Stimulated activated naive CD8-positive, alpha-beta T cell treated with anti-CD3 and anti-CD28 coated beads, Interleukin-15, Interleukin-2, amounts not matched to agents 100 U/mL and 50 U/mL, for 24 hours (primary cell): ENCODE measurements at regions not wholly inside any gene's neighbourhood (a gene's known extent, or its start where the extent isn't known, plus 50 kb on each side); places are given as distances from the start of the nearest gene placed in this dataset.
A peak's percentile ranks its signal among the peaks of the same experiment; 100 is the strongest.
"Not testable (repeated sequence)": the region's sequence is repeated elsewhere in the genome, so short reads cannot be mapped to it uniquely, and the experiment has no call there.

Source experiments
- ATAC-seq: fragments of 150-1000 bp; cut with Tn5 transposase; one replicate; pipeline ENCODE4 v1.10.0; 2021
- DNase-seq: peaks from one replicate; pipeline ENCODE4 v3.0.0; 2021

GRCh38 chr9:17846948-17847655 is 268.2 kb downstream of the SH3GL2 start:
- ATAC-seq (no peak), DNase-seq (no peak)

- DNase-seq: no peak
- ATAC-seq: no peak
Observed at GRCh38 chr9:17847908-17848307, 269.0 kb downstream of the SH3GL2 start.

GRCh38 chr9:17852108-17852507 is 273.2 kb downstream of the SH3GL2 start:
- no peak for DNase-seq
- ATAC-seq: no peak

- no peak for ATAC-seq
- DNase-seq: no peak
Observed at GRCh38 chr9:17854487-17854886, 275.6 kb downstream of the SH3GL2 start.

GRCh38 chr9:17856995-17857394 is 278.1 kb downstream of the SH3GL2 start:
- ATAC-seq: no peak
- DNase-seq: no peak

- ATAC-seq (no peak), DNase-seq (no peak)
Observed at GRCh38 chr9:17859228-17859627, 280.4 kb downstream of the SH3GL2 start.

GRCh38 chr9:17859987-17860386 is 281.1 kb downstream of the SH3GL2 start:
- DNase-seq (no peak), ATAC-seq (no peak)

- ATAC-seq: no peak
- DNase-seq: no peak
Observed at GRCh38 chr9:17862101-17862500, 283.2 kb downstream of the SH3GL2 start.

GRCh38 chr9:17862629-17863028 is 283.8 kb downstream of the SH3GL2 start:
- no peak for ATAC-seq

GRCh38 chr9:17863213-17863883 is 284.5 kb downstream of the SH3GL2 start:
- peak; percentile 23 for ATAC-seq
- DNase-seq: no peak

More at GRCh38 chr9:17862629-17863028, 283.8 kb downstream of the SH3GL2 start:
- DNase-seq: no peak

GRCh38 chr9:17863924-17864323 is 285.1 kb downstream of the SH3GL2 start:
- no peak for DNase-seq
- ATAC-seq: no peak

- DNase-seq: no peak
Observed at GRCh38 chr9:17864951-17865350, 286.1 kb downstream of the SH3GL2 start.

GRCh38 chr9:17865881-17866280 is 287.0 kb downstream of the SH3GL2 start:
- ATAC-seq (no peak), DNase-seq (no peak)

More at GRCh38 chr9:17864951-17865350, 286.1 kb downstream of the SH3GL2 start:
- no peak for ATAC-seq

- DNase-seq (no peak), ATAC-seq (no peak)
Observed at GRCh38 chr9:17870722-17871121, 291.9 kb downstream of the SH3GL2 start.

- ATAC-seq (no peak), DNase-seq (no peak)
Observed at GRCh38 chr9:17871213-17871890, 292.5 kb downstream of the SH3GL2 start.

GRCh38 chr9:17875886-17876285 is 297.0 kb downstream of the SH3GL2 start:
- DNase-seq (no peak), ATAC-seq (no peak)

GRCh38 chr9:17876687-17877086 is 297.8 kb downstream of the SH3GL2 start:
- no peak for ATAC-seq

GRCh38 chr9:17878810-17879370 is 300.0 kb downstream of the SH3GL2 start:
- DNase-seq (no peak), ATAC-seq (no peak)

More at GRCh38 chr9:17876687-17877086, 297.8 kb downstream of the SH3GL2 start:
- no peak for DNase-seq

- DNase-seq (no peak), ATAC-seq (no peak)
Observed at GRCh38 chr9:17881371-17881770, 302.5 kb downstream of the SH3GL2 start.

- ATAC-seq (no peak), DNase-seq (no peak)
Observed at GRCh38 chr9:17882688-17883594, 304.1 kb downstream of the SH3GL2 start.

- ATAC-seq (no peak), DNase-seq (no peak)
Observed at GRCh38 chr9:17888066-17888465, 309.2 kb downstream of the SH3GL2 start.

- ATAC-seq, DNase-seq: not testable (repeated sequence)
Observed at GRCh38 chr9:17888964-17889363, 310.1 kb downstream of the SH3GL2 start.
